ENCODE measurements at regions not wholly inside any gene's neighbourhood (a gene's known extent, or its start where the extent isn't known, plus 50 kb on each side); places are given as distances from the start of the nearest gene placed in this dataset.

DNA sequence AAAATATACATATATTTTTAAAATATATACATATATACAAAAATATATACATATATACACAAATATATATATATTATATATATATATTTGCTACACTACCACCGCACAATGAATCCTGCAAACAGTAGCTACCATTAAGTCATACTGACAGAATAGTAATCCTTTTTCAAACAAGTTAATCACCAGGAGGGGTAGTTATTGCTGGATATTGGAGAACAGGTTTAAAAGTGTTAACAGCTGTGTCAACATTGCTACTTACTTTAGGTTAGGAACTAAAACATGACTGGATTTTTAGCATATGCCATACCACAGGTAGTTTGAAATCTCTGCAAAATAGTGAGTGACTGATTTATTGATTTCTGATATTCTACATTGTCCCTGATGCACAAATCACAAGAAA, 529.1 kb upstream of the CDH7 start:
- Histone ChIP-seq H3K9me2 (replicated peaks; ENCODE audit: insufficient read depth, low read length) (no peaks in the 10 kb centered on the region), H3K4me3 (ENCODE audit: insufficient read depth, low read length, poor library complexity, severe bottlenecking) (no peak overlapping the region), H2AFZ (ENCODE audit: low read depth, low read length, severe bottlenecking) (no peak overlapping the region), H3K27me3 (ENCODE audit: low read length) (no peaks in the 10 kb centered on the region), H3K27ac (ENCODE audit: low read depth, low read length) (no peak overlapping the region), H3K4me2 (ENCODE audit: low read depth, low read length, poor library complexity, severe bottlenecking) (no peak overlapping the region), H3K9ac (ENCODE audit: low read length) (no peak overlapping the region), H4K20me1 (ENCODE audit: low read depth, low read length) (no peaks in the 10 kb centered on the region), H3K79me2 (ENCODE audit: insufficient read depth, low read length) (no peaks in the 10 kb centered on the region), H3F3A (ENCODE audit: insufficient read depth) (no peaks in the 10 kb centered on the region), H3K9me3 (ENCODE audit: insufficient read depth, low read length) (no peaks in the 10 kb centered on the region), H3K36me3 (ENCODE audit: low read length) (no peaks in the 10 kb centered on the region)
- TF ChIP-seq EZH2phosphoT487 (conservative IDR thresholded peaks at IDR 0.05; ENCODE audit: low read length): no peak
- TF ChIP-seq, protein P1, sequence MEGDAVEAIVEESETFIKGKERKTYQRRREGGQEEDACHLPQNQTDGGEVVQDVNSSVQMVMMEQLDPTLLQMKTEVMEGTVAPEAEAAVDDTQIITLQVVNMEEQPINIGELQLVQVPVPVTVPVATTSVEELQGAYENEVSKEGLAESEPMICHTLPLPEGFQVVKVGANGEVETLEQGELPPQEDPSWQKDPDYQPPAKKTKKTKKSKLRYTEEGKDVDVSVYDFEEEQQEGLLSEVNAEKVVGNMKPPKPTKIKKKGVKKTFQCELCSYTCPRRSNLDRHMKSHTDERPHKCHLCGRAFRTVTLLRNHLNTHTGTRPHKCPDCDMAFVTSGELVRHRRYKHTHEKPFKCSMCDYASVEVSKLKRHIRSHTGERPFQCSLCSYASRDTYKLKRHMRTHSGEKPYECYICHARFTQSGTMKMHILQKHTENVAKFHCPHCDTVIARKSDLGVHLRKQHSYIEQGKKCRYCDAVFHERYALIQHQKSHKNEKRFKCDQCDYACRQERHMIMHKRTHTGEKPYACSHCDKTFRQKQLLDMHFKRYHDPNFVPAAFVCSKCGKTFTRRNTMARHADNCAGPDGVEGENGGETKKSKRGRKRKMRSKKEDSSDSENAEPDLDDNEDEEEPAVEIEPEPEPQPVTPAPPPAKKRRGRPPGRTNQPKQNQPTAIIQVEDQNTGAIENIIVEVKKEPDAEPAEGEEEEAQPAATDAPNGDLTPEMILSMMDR (IDR thresholded peaks at IDR 0.05; ENCODE audit: insufficient read depth, low read length, poor library complexity, severe bottlenecking): no peak

DNA sequence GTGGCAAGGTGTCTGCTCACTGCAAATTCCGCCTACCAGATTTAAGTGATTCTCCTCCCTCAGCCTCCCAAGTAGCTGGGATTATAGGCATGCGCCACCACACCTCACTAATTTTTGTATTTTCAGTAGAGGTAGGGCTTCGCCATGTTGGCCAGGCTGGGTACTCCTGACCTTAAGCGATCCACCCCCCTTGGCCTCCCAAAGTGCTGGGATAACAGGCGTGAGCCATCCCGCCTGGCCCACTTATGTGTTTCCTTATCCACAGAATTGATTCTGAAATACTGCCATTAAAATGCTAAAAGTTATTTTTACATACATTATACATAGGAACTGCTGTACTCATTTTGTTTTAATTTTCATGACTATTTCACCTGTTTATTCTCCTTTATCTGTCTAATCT, 529.7 kb upstream of the CDH7 start:
- H3K4me2 ChIP-seq (ENCODE audit: low read depth, low read length, poor library complexity, severe bottlenecking): no peak overlapping the region
- H3K27ac ChIP-seq (ENCODE audit: low read depth, low read length): no peak overlapping the region
- no peaks in the 10 kb centered on the region for H3F3A ChIP-seq (ENCODE audit: insufficient read depth)
- H4K20me1 ChIP-seq (ENCODE audit: low read depth, low read length): no peaks in the 10 kb centered on the region
- H3K79me2 ChIP-seq (ENCODE audit: insufficient read depth, low read length): no peaks in the 10 kb centered on the region
- H3K4me3 ChIP-seq (ENCODE audit: insufficient read depth, low read length, poor library complexity, severe bottlenecking): no peak overlapping the region
- no peak overlapping the region for H3K9ac ChIP-seq (ENCODE audit: low read length)
- no peak overlapping the region for H2AFZ ChIP-seq (ENCODE audit: low read depth, low read length, severe bottlenecking)
- no peak for TF ChIP-seq EZH2phosphoT487 (conservative IDR thresholded peaks at IDR 0.05; ENCODE audit: low read length)
- H3K9me3 ChIP-seq (ENCODE audit: insufficient read depth, low read length): no peaks in the 10 kb centered on the region
- no peaks in the 10 kb centered on the region for H3K9me2 ChIP-seq (replicated peaks; ENCODE audit: insufficient read depth, low read length)
- H3K27me3 ChIP-seq (ENCODE audit: low read length): no peaks in the 10 kb centered on the region
- H3K36me3 ChIP-seq (ENCODE audit: low read length): no peaks in the 10 kb centered on the region

DNA sequence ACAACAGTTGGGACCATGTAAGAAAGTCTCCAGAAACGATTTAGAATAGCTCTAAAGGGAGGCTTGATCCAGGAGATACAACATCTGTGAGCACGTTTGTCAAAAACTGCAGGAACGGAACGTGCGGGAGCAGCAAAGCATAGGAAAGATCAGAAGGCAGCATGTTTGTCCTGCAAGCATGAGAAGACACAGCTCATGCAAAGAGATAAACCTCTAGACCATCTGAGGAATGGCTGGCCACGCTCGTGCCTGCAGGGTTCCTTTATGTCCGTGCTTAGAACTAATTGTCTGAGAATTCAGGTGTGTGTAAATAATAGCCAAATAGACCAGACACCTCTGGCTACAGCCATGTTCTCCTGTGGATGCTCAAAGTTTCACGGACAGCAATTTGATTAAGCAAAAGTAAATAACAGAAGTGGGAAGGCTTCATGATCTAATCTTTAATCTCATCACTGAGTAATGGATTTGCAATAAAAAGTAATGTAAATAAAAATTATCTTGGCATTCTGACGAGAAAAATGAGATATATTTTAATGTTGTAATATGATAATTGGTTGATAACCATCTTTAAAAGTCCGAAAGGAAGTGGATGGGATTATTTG, 534.8 kb upstream of the CDH7 start:
- H3K36me3 ChIP-seq (ENCODE audit: low read length): no peaks in the 10 kb centered on the region
- H3K9me3 ChIP-seq (ENCODE audit: insufficient read depth, low read length): no peaks in the 10 kb centered on the region
- no peaks in the 10 kb centered on the region for H3K9me2 ChIP-seq (replicated peaks; ENCODE audit: insufficient read depth, low read length)
- H3K79me2 ChIP-seq (ENCODE audit: insufficient read depth, low read length): no peaks in the 10 kb centered on the region
- no peak for TF ChIP-seq EZH2phosphoT487 (conservative IDR thresholded peaks at IDR 0.05; ENCODE audit: low read length)
- TF ChIP-seq, protein P1 (IDR thresholded peaks at IDR 0.05; ENCODE audit: insufficient read depth, low read length, poor library complexity, severe bottlenecking): no peak
- no peaks in the 10 kb centered on the region for H3K27me3 ChIP-seq (ENCODE audit: low read length)
- H3K4me2 ChIP-seq (ENCODE audit: low read depth, low read length, poor library complexity, severe bottlenecking): no peak overlapping the region
- no peak overlapping the region for H2AFZ ChIP-seq (ENCODE audit: low read depth, low read length, severe bottlenecking)
- no peak overlapping the region for H3K9ac ChIP-seq (ENCODE audit: low read length)
- H3K4me3 ChIP-seq (ENCODE audit: insufficient read depth, low read length, poor library complexity, severe bottlenecking): no peak overlapping the region
- no peaks in the 10 kb centered on the region for H4K20me1 ChIP-seq (ENCODE audit: low read depth, low read length)
- H3K27ac ChIP-seq (ENCODE audit: low read depth, low read length): no peak overlapping the region
- H3F3A ChIP-seq (ENCODE audit: insufficient read depth): no peaks in the 10 kb centered on the region

DNA sequence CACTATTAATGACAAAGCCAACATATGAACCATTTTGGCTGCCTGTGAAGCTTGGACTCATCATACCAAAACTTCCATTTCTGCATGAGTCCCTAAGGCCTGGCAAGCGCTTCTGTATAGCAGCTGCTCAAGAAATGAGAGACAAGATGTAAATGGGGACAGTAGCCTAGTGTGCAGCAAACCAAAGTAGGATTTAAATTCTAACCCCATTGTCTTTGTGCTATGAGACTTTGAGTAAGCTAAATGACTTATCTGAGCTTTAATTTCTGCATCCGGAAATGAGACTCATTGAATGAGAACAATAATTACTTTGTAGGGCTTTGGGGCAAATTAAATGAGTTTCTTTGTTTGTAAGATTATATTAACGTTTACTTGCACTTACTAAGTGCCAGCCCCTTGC, 536.4 kb upstream of the CDH7 start:
- Histone ChIP-seq H3K27me3 (ENCODE audit: low read length) (no peaks in the 10 kb centered on the region), H3K9ac (ENCODE audit: low read length) (no peak overlapping the region), H3K9me3 (ENCODE audit: insufficient read depth, low read length) (no peaks in the 10 kb centered on the region), H3K79me2 (ENCODE audit: insufficient read depth, low read length) (no peaks in the 10 kb centered on the region), H3K4me2 (ENCODE audit: low read depth, low read length, poor library complexity, severe bottlenecking) (no peak overlapping the region), H3K4me3 (ENCODE audit: insufficient read depth, low read length, poor library complexity, severe bottlenecking) (no peak overlapping the region), H2AFZ (ENCODE audit: low read depth, low read length, severe bottlenecking) (no peak overlapping the region), H3K36me3 (ENCODE audit: low read length) (no peaks in the 10 kb centered on the region), H3F3A (ENCODE audit: insufficient read depth) (no peaks in the 10 kb centered on the region), H3K27ac (ENCODE audit: low read depth, low read length) (no peak overlapping the region), H4K20me1 (ENCODE audit: low read depth, low read length) (no peaks in the 10 kb centered on the region), H3K9me2 (replicated peaks; ENCODE audit: insufficient read depth, low read length) (no peaks in the 10 kb centered on the region)
- TF ChIP-seq, protein P1 (IDR thresholded peaks at IDR 0.05; ENCODE audit: insufficient read depth, low read length, poor library complexity, severe bottlenecking): no peak
- no peak for TF ChIP-seq EZH2phosphoT487 (conservative IDR thresholded peaks at IDR 0.05; ENCODE audit: low read length)

All from SU-DHL-6 (cell line).